Spinal cord (tissue), 9 donors: ENCODE measurements at regions not wholly inside any gene's neighbourhood (a gene's known extent, or its start where the extent isn't known, plus 50 kb on each side); places are given as distances from the start of the nearest gene placed in this dataset.
"Not testable (repeated sequence)": the region's sequence is repeated elsewhere in the genome, so short reads cannot be mapped to it uniquely, and the experiment has no call there.

Source experiments
- DNase-seq, 6 donors: peaks; one replicate each; pipeline versions ENCODE4 v3.0.0 to v3.0.0-alpha.2; 2013 to 2015; ENCODE audit warnings: low spot score in 6 of 6, low read depth in 4 of 6
- H3K27ac ChIP-seq: one replicate; pipeline ENCODE4 v1.5.1; 2013; ENCODE audit warnings: low read depth, low read length, control low read depth
- H3K27me3 ChIP-seq: one replicate; pipeline ENCODE4 v1.6.1; 2013; ENCODE audit warnings: low read length; ENCODE audit not compliant: control insufficient read depth, insufficient read depth
- H3K36me3 ChIP-seq: one replicate; pipeline ENCODE4 v1.6.1; 2013; ENCODE audit warnings: low read length; ENCODE audit not compliant: control insufficient read depth, insufficient read depth
- H3K4me1 ChIP-seq: one replicate; pipeline ENCODE4 v1.6.1; 2013; ENCODE audit warnings: low read length; ENCODE audit not compliant: control insufficient read depth, insufficient read depth
- H3K4me3 ChIP-seq: one replicate; pipeline ENCODE4 v1.5.1; 2013; ENCODE audit warnings: low read depth, low read length, control low read depth
- H3K9me3 ChIP-seq: one replicate; pipeline ENCODE4 v1.6.1; 2013; ENCODE audit warnings: low read length; ENCODE audit not compliant: control insufficient read depth, insufficient read depth
- WGBS: methylation state at CpG from one replicate; pipeline ENCODE4 v1.1.5; 2013; ENCODE audit warnings: missing lambda C conversion rate; ENCODE audit not compliant: insufficient coverage; 5-methylcytosine and 5-hydroxymethylcytosine counted together
- donor health status: healthy.

DNA sequence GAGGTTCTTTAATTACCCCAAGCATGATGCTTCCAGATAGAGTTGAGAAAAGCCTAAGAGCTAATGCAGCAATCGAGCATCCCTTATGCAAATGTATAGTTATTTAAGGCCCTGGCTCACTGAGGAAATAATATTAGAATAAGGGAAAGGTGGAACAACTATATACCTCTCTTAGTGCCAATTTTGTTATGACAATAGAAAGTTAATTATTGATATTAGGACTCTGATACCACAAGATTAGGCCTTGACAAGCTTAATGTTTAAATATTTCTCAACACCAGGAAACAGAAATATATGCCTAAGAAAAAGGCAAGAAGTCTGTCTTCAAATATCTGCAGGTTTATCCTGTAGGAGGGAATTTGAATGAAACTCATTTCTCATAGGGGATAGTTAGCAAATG, 371.0 kb downstream of the PRELID2 start:
- Histone ChIP-seq H3K27me3 (no peaks in the 10 kb centered on the region), H3K4me1 (no peaks in the 10 kb centered on the region), H3K36me3 (no peaks in the 10 kb centered on the region), H3K4me3 (no peak overlapping the region), H3K9me3 (no peaks in the 10 kb centered on the region), H3K27ac (no peak overlapping the region)
- WGBS: no CpG with 5 or more reads among the region's 1 CpG
- DNase-seq: no peak

DNA sequence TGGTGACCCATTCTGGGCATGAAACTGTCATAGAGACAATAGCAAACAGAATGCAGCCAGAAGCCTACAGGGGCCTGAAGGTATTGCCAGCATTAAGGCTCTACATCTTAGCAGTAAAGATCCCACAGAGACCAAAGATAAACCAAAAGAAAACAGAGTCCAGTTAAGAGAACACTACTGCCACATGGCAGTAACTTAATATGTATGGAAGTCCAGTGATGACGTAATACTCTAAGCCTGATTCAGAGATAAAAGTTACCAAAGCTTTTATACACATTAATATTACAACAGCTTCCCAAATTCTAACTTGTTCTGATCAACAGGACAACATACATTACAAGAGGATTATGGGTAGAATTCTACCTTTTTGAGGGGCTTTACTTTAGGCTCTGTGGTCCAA, 371.5 kb downstream of the PRELID2 start:
- no CpG with 5 or more reads among the region's 1 CpG for WGBS
- H3K27ac ChIP-seq: no peak overlapping the region
- H3K4me3 ChIP-seq: no peak overlapping the region
- no peak for DNase-seq
- H3K4me1 ChIP-seq: no peaks in the 10 kb centered on the region
- H3K36me3 ChIP-seq: no peaks in the 10 kb centered on the region
- no peaks in the 10 kb centered on the region for H3K9me3 ChIP-seq
- H3K27me3 ChIP-seq: no peaks in the 10 kb centered on the region

- H3K4me3 ChIP-seq: no peak overlapping the region
- no peak for DNase-seq
- no peaks in the 10 kb centered on the region for H3K36me3 ChIP-seq
- 94% methylated on average over 3 of the region's 3 CpGs for WGBS
- H3K27ac ChIP-seq: no peak overlapping the region
- no peaks in the 10 kb centered on the region for H3K27me3 ChIP-seq
- H3K9me3 ChIP-seq: no peaks in the 10 kb centered on the region
- no peaks in the 10 kb centered on the region for H3K4me1 ChIP-seq
Observed at GRCh38 chr5:145462525-145462924, 372.6 kb downstream of the PRELID2 start.

DNA sequence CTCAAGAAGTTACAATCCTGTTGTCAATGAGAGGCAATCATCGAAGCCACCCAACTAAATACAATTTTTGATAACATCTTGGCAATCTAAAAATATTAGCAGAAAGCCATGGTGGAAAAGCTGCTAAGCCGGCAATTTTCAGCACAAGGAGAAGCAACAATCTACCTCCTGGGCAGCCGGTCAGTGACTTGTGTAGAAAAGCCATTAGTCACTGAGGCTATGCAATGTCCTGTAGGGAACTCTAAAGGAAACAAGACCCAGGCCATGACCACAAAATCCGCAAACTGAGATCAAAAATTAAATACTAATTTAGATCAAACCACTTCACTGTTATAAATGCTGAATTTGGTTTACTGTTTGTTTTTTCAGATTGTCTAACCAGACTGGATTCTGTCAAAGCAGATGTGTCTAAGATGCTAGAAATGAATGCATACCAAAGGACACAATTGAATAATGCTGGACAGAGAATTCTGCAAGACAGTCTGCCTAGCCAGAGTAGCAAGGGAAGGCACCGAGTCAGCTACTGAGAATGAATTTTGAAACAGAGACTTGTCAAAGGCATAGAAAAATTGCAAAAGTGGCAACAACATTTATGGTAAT, 384.8 kb downstream of the PRELID2 start:
- Histone ChIP-seq H3K4me3 (no peak overlapping the region), H3K27me3 (no peaks in the 10 kb centered on the region), H3K4me1 (no peaks in the 10 kb centered on the region), H3K36me3 (no peaks in the 10 kb centered on the region), H3K27ac (no peak overlapping the region), H3K9me3 (peaks cover 2% of the 10 kb centered on the region)
- 59% methylated on average over 2 of the region's 5 CpGs for WGBS
- DNase-seq: no peak

- DNase-seq: peak in 1 of 6 donors; percentile 55
- Histone ChIP-seq H3K27me3 (no peaks in the 10 kb centered on the region), H3K4me3 (no peak overlapping the region), H3K36me3 (no peaks in the 10 kb centered on the region), H3K9me3 (peaks cover 2% of the 10 kb centered on the region), H3K27ac (no peak overlapping the region), H3K4me1 (no peaks in the 10 kb centered on the region)
- WGBS: no CpG with 5 or more reads among the region's 4 CpGs
Observed at GRCh38 chr5:145449794-145450193, 385.3 kb downstream of the PRELID2 start.

GRCh38 chr5:145446875-145447274, 388.3 kb downstream of the PRELID2 start:
- H3K27ac ChIP-seq, H3K27me3 ChIP-seq, H3K4me3 ChIP-seq, DNase-seq, H3K4me1 ChIP-seq, H3K9me3 ChIP-seq, H3K36me3 ChIP-seq: not testable (repeated sequence)
- WGBS: no CpG with 5 or more reads among the region's 3 CpGs

- Histone ChIP-seq H3K27me3 (no peaks in the 10 kb centered on the region), H3K9me3 (no peaks in the 10 kb centered on the region), H3K4me1 (no peaks in the 10 kb centered on the region), H3K4me3 (no peak overlapping the region), H3K27ac (no peak overlapping the region), H3K36me3 (no peaks in the 10 kb centered on the region)
- DNase-seq: no peak
- WGBS: 98% methylated on average over 5 of the region's 5 CpGs
Observed at GRCh38 chr5:145446412-145446811, 388.7 kb downstream of the PRELID2 start.

DNA sequence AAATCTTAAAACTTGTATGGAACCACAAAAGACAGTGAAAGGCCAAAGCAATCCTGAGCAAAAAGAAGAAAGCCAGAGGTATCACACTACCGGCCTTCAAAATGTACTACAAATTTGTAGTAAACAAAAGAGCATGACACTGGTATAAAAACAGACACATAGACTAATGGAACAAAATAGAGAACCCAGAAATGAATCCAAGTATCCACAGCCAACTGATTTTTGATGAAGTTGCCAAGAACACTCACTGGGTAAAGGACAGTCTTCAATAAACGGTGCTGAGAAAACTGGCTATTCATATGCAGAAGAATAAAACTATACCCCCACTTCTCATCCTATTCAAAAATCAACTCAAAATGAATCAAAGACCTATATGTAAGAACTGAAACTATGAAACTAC, 390.1 kb downstream of the PRELID2 start:
- H3K36me3 ChIP-seq: no peaks in the 10 kb centered on the region
- H3K4me3 ChIP-seq: no peak overlapping the region
- WGBS: no CpG with 5 or more reads among the region's 2 CpGs
- H3K9me3 ChIP-seq: no peaks in the 10 kb centered on the region
- H3K27me3 ChIP-seq: no peaks in the 10 kb centered on the region
- H3K4me1 ChIP-seq: no peaks in the 10 kb centered on the region
- H3K27ac ChIP-seq: no peak overlapping the region
- no peak for DNase-seq

DNA sequence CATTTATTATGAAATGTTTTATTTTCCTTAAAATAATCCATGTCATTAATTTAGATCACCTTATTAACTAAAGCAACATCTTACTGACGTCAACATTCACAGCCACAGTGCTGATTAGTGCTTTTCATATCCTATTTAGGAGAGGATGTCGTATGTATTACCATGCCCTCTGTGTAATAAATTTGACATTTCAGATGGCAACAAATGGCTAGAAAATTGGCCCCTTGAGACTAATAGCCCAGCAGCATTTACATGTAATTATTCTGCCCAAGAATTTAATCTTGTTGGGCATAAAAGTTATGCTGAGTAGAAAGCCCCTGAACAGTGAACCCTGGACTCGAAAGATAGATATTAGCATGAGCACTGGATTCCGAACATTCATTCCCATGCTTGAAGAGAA, 391.2 kb downstream of the PRELID2 start:
- Histone ChIP-seq H3K36me3 (no peaks in the 10 kb centered on the region), H3K27ac (no peak overlapping the region), H3K9me3 (no peaks in the 10 kb centered on the region), H3K4me1 (no peaks in the 10 kb centered on the region), H3K4me3 (no peak overlapping the region), H3K27me3 (no peaks in the 10 kb centered on the region)
- DNase-seq: peak in 1 of 6 donors; percentile 64
- no CpG with 5 or more reads among the region's 4 CpGs for WGBS

DNA sequence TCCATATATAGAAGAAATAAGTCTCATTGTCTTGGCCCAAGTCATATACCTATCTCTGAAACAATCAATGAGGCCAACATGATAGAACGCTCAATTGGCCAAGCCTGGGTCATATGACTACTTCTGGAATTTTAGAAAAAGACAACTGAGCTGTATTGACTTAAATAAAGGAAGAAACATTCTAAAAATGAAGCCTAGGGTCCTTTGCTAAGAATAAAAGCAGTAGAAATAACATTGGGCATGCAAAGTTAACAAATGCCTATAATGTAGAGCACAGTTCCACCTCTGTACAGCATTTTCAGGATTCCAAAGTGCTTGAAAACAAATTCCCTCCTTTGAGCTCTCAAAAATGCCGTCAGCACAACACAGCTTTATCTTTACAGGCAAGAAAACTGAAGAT, 391.8 kb downstream of the PRELID2 start:
- no peak for DNase-seq
- no peaks in the 10 kb centered on the region for H3K27me3 ChIP-seq
- no peaks in the 10 kb centered on the region for H3K9me3 ChIP-seq
- WGBS: 80% methylated on average over 1 of the region's 2 CpGs
- no peak overlapping the region for H3K4me3 ChIP-seq
- H3K27ac ChIP-seq: no peak overlapping the region
- H3K36me3 ChIP-seq: no peaks in the 10 kb centered on the region
- H3K4me1 ChIP-seq: no peaks in the 10 kb centered on the region
